ENCODE measurements at regions not wholly inside any gene's neighbourhood (a gene's known extent, or its start where the extent isn't known, plus 50 kb on each side); places are given as distances from the start of the nearest gene placed in this dataset.

DNA sequence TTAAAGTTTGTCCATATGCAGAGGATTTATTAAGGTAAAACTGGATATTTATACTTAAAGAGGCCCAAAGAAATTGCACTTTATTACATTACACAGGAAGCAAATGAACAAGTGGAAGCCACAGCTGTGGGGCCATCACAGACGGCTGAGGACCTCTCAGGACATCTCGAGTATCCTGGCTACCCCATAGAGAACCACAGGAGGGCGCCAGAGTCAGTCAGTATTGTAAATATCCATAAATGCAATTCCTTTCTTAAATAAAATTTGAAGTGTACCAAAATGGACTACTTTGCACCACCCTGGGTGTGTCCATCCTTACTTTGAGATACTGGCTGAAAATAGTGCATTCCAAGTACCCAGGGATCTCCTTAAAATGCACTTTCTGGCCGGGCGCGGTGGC lies 257.2 kb downstream of the MRPL39 start:
- TF ChIP-seq, protein P1, sequence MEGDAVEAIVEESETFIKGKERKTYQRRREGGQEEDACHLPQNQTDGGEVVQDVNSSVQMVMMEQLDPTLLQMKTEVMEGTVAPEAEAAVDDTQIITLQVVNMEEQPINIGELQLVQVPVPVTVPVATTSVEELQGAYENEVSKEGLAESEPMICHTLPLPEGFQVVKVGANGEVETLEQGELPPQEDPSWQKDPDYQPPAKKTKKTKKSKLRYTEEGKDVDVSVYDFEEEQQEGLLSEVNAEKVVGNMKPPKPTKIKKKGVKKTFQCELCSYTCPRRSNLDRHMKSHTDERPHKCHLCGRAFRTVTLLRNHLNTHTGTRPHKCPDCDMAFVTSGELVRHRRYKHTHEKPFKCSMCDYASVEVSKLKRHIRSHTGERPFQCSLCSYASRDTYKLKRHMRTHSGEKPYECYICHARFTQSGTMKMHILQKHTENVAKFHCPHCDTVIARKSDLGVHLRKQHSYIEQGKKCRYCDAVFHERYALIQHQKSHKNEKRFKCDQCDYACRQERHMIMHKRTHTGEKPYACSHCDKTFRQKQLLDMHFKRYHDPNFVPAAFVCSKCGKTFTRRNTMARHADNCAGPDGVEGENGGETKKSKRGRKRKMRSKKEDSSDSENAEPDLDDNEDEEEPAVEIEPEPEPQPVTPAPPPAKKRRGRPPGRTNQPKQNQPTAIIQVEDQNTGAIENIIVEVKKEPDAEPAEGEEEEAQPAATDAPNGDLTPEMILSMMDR (IDR thresholded peaks at IDR 0.05; ENCODE audit: borderline replicate concordance, extremely low read depth, low read length, poor library complexity, severe bottlenecking): peak; percentile 56
- TF ChIP-seq EZH2 (IDR thresholded peaks at IDR 0.05; ENCODE audit: borderline replicate concordance, low read depth, low read length, severe bottlenecking): no peak

Data from DND-41 (cell line).